ENCODE measurements at regions not wholly inside any gene's neighbourhood (a gene's known extent, or its start where the extent isn't known, plus 50 kb on each side); places are given as distances from the start of the nearest gene placed in this dataset.

DNA sequence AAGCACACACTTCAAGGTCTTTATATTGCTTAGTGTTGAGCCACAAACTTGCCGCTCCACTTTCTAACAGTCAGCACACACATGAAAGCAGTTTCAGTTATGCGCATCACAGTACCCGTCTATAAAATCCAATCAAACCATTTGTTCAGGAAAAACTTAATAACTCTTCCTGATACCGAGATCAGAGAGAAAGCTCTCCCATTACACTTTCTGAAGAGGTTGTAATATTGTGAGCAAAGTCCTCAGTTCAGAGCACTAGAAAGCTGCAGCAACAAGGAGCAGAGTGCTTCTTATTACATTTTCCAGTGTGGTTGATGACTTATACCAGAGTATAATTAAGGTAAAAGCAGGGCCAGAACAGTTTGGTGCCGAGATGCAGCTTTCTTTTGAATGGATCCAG, 102.8 kb upstream of the F3 start:
- TF ChIP-seq POLR2A (IDR thresholded peaks at IDR 0.05) = no peak
- TF ChIP-seq, protein P1, sequence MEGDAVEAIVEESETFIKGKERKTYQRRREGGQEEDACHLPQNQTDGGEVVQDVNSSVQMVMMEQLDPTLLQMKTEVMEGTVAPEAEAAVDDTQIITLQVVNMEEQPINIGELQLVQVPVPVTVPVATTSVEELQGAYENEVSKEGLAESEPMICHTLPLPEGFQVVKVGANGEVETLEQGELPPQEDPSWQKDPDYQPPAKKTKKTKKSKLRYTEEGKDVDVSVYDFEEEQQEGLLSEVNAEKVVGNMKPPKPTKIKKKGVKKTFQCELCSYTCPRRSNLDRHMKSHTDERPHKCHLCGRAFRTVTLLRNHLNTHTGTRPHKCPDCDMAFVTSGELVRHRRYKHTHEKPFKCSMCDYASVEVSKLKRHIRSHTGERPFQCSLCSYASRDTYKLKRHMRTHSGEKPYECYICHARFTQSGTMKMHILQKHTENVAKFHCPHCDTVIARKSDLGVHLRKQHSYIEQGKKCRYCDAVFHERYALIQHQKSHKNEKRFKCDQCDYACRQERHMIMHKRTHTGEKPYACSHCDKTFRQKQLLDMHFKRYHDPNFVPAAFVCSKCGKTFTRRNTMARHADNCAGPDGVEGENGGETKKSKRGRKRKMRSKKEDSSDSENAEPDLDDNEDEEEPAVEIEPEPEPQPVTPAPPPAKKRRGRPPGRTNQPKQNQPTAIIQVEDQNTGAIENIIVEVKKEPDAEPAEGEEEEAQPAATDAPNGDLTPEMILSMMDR (IDR thresholded peaks at IDR 0.05) = no peak

Measured in testis (tissue), 2 donors.